ENCODE measurements at regions not wholly inside any gene's neighbourhood (a gene's known extent, or its start where the extent isn't known, plus 50 kb on each side); places are given as distances from the start of the nearest gene placed in this dataset.

GRCh38 chr11:127133061-127133460, 132.5 kb upstream of the KIRREL3 start:
- DNase-seq (ENCODE audit: low spot score) = no peak

GRCh38 chr11:127130321-127130720, 129.8 kb upstream of the KIRREL3 start:
- DNase-seq (ENCODE audit: low spot score) = no peak

GRCh38 chr11:127126986-127127385, 126.4 kb upstream of the KIRREL3 start:
- DNase-seq (ENCODE audit: low spot score) = no peak

- DNase-seq (ENCODE audit: low spot score) = no peak
These were observed 118.8 kb upstream of the KIRREL3 start for GRCh38 chr11:127119356-127119755.

- DNase-seq (ENCODE audit: low spot score) = no peak
These were observed 118.2 kb upstream of the KIRREL3 start for GRCh38 chr11:127118811-127119210.

DNA sequence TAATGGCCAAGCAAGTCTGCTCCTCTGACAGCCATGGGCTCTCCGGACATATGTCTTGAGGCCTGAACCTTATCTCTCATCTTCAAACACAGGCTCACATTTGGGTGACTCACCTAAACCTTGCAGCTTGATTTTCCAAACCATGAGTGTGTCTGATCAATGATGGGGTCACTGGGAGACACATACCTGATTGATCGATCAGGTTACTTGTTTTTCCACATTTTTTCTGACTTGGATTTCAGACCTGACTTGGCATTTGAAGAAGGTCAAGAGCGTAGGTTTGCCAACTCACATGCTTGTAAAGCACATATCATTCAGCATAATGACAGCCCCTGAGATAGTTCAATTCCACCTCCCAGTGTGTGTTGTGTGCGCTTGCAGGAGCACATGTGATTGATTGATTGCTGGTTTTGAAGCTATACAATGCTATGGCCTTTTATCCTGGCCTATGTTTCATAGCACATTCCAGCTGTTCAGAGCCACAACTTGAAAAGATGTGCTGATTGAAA, 116.7 kb upstream of the KIRREL3 start:
- DNase-seq (ENCODE audit: low spot score) = no peak

DNA sequence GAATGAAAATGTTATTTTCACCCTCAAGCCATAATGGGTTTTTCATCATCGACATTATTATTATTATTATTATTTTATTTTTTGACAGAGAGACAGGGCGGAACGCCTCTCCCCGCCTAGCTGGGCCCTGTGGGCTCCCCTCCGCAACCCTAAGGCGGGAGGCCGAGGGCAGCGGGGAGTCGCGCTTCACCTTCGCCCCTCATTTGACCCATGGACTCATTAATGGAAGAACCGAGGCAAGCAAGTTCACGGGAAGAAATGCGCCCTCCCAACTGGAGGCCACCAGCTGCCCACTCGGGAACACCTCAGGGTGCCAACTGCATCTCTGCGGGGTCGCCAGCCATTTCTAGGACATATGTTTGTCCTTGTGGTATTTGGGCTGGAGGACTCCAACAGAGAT, 115.3 kb upstream of the KIRREL3 start:
- DNase-seq (ENCODE audit: low spot score) = no peak

- no peak for DNase-seq (ENCODE audit: low spot score)
These were observed 113.5 kb upstream of the KIRREL3 start for GRCh38 chr11:127114035-127114434.

DNA sequence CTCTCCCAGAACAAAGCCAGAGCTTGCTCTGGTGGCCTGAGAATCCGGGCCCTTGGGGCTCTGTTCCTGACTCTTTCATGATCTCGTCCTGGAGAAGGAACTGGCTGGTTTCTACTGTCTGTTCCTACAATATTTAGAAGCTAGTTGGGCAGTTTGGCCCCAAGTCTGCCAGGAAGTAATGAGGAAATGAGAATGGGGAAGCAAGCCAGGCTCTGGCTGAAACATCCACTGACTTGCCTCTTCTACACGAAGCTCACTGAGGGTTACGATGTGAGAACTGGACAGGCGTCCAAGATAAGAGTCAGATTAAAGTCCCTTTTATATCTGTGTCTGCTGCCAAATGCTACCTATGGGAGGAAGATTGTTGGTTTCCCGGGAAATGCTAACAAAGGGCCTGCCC, 110.0 kb upstream of the KIRREL3 start:
- no peak for DNase-seq (ENCODE audit: low spot score)

DNA sequence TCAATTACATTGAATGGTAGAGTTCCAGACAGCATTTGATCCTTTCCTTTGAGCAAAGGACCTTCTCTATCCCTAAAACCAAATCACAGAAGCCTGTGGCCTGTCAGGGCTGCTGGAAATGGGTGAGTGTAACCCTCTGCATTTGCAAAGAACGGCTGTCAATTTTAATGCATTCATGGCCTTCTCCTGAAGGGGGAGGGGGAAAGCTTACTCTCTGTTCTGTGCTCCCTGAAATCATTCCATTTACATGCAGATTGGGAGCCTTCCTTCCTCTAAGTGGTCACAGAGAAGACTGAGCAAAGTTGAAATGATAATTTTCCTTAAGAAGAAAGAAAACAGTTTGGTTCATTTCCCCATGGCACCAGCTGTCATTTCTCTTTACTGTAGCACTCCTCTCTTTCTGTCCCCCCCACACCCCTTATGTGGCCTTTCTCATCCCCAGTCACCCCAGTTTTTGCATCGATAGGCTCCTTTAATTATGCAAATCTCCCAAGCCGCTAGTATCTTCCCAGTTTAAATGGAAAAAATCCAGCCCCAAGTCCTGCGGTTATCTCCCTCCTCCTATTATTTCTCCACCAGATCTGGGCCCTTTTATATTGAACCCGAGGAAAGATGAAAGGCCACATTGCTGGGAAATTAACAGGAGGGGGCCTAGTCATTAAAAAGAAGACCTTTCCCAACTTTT, 109.4 kb upstream of the KIRREL3 start:
- no peak for DNase-seq (ENCODE audit: low spot score)

GRCh38 chr11:127108838-127109237, 108.3 kb upstream of the KIRREL3 start:
- no peak for DNase-seq (ENCODE audit: low spot score)

DNA sequence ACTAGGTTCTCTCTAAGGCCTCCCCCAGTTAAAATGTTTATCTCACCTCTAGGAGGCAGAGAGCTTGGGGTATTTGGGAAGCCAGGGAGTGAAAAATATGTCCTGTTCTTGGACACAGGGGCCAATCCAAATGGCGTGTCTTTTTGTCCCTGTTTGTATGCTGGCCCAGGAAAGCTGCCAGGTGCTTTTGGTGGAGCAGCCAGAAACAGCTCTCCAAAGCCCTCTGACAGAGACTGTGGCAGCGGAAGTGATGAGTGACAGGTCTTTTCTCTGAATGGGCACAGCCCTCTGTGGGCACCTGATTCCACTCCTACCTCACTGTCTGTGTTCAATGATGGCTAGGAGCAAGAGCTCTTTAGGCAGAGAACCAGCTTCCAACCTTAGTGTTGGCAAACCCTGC, 106.4 kb upstream of the KIRREL3 start:
- no peak for DNase-seq (ENCODE audit: low spot score)

GRCh38 chr11:127105593-127106541, 105.3 kb upstream of the KIRREL3 start:
- DNase-seq (ENCODE audit: low spot score) = no peak

- no peak for DNase-seq (ENCODE audit: low spot score)
These were observed 103.2 kb upstream of the KIRREL3 start for GRCh38 chr11:127103586-127104388.

DNA sequence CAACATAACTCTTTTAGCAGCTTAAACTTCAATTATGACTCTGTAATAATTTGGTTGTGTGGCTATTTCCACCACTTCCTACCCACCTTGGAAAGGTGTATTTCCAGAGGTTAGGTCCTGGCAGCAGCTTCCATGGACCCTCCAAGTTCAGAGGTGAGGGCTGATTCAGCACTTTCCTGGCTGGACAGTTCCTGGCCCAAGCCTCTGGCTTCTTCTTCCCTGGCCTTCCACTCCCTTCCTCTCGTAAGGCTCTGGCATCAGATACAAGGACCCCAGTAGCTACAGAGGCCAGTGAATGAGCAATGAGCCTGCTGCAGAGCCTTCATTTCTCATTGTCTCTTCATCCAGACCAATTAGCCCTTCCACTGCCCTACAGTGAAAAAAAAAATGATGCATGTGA, 98.1 kb upstream of the KIRREL3 start:
- no peak for DNase-seq (ENCODE audit: low spot score)

- no peak for DNase-seq (ENCODE audit: low spot score)
These were observed 80.2 kb upstream of the KIRREL3 start for GRCh38 chr11:127080735-127081134.

GRCh38 chr11:127075758-127076157, 75.2 kb upstream of the KIRREL3 start:
- no peak for DNase-seq (ENCODE audit: low spot score)

GRCh38 chr11:127074151-127074761, 73.7 kb upstream of the KIRREL3 start:
- DNase-seq (ENCODE audit: low spot score) = no peak

DNA sequence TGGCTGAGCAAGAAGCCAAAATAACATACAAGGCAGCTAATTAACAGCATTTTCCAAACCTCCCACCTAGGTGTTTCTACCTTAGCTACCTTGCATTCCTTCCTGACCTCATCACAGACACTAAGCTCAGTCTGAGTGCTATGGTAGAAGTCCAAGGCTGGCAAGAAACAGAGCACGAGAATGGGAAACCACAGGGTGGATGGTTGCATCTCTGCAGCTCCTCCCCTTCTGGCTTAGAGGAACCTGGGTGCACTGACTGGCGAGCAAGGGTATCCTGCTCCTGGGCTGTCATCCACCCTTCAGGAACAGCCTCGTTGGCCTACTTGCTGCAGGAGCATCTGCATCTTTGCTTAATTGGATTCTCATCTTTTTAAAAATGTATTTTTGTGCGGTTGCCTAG, 73.1 kb upstream of the KIRREL3 start:
- DNase-seq (ENCODE audit: low spot score) = no peak

- no peak for DNase-seq (ENCODE audit: low spot score)
These were observed 71.0 kb upstream of the KIRREL3 start for GRCh38 chr11:127071606-127072005.

DNA sequence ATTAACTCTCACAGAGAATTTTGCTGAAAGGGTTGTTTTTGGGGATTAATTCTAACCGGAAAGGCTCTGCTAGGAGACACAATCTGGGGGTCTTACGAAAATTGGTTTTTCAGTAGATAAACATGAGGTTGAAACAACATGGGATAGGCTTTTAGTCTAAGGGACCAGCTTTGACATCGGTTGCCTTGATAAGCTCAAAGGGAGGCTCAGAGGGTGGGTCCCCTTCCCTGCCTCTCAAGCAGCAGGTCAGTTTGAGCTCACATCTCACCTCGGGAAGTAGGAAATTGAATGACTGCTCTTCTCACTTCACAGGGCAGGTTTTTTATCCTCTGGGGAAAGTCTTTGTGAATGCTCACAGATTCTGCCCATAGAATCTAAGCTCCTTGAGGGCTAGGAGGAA, 70.2 kb upstream of the KIRREL3 start:
- no peak for DNase-seq (ENCODE audit: low spot score)
